ENCODE measurements at regions not wholly inside any gene's neighbourhood (a gene's known extent, or its start where the extent isn't known, plus 50 kb on each side); places are given as distances from the start of the nearest gene placed in this dataset.

DNA sequence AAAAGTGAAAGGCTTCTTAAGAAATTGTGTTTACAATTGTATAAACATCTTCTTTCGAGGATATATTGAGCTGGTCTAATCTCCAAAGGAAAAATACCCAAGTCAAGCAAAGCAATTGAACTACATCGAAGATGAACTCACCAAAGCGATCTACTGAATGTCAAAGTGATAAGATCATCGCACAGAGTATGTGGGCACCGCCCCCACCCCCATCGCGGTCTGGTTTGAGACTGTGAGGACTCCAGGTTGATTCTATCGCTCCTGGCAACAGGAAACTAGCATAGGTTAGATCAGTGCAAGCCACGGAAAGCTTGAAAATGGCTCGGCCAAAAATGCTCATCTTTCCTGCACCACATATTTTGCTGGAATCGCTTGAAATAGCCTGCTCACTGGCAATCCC is 133.2 kb upstream of the RPS6KA2 start:
- no peak for DNase-seq (ENCODE audit: low read depth)

DNA sequence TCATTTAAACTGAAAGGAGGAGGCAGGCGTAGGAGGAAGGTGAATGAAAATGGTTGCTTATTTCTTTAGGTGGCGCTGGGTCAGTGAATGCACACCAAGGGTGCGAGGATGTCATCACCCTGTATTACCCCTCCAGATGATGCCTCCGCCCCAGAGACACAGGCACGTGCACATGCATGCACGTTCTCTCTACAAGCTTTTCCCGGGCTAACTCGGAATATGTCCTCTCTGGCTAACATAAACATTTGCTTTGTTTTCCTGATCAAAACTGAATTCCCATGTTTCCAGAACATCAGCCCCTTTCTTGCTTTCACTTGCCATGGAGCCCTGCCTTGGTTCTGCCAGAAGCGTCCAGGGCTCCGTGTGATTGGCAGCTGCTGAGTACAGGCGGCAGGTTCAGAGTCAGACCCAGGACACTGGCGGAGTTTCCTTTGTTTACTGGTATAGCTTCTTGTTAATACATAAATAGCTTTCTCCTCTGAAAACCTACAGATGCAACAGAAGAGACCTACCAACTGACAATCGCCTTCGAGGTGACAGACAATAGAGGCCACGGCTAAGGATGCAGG is 131.2 kb upstream of the RPS6KA2 start:
- H3K36me3 ChIP-seq (ENCODE audit: control insufficient read depth, insufficient read depth, low read length), result no peaks in the 10 kb centered on the region
- no peak for FAIRE-seq
- H3K4me3 ChIP-seq (ENCODE audit: low read depth, low read length), result no peak overlapping the region
- no peak for DNase-seq (ENCODE audit: low read depth)
- TF ChIP-seq CTCF (IDR thresholded peaks at IDR 0.05; ENCODE audit: insufficient read depth, low read length, severe bottlenecking), result no peak
- no peaks in the 10 kb centered on the region for H3K27me3 ChIP-seq (ENCODE audit: control insufficient read depth, insufficient read depth, low read length)

More for the DNA sequence above, 133.2 kb upstream of the RPS6KA2 start:
- FAIRE-seq, result no peak
- Histone ChIP-seq H3K36me3 (ENCODE audit: control insufficient read depth, insufficient read depth, low read length) (no peaks in the 10 kb centered on the region), H3K27me3 (ENCODE audit: control insufficient read depth, insufficient read depth, low read length) (no peaks in the 10 kb centered on the region), H3K4me3 (ENCODE audit: low read depth, low read length) (no peak overlapping the region)
- no peak for TF ChIP-seq CTCF (IDR thresholded peaks at IDR 0.05; ENCODE audit: insufficient read depth, low read length, severe bottlenecking)

DNA sequence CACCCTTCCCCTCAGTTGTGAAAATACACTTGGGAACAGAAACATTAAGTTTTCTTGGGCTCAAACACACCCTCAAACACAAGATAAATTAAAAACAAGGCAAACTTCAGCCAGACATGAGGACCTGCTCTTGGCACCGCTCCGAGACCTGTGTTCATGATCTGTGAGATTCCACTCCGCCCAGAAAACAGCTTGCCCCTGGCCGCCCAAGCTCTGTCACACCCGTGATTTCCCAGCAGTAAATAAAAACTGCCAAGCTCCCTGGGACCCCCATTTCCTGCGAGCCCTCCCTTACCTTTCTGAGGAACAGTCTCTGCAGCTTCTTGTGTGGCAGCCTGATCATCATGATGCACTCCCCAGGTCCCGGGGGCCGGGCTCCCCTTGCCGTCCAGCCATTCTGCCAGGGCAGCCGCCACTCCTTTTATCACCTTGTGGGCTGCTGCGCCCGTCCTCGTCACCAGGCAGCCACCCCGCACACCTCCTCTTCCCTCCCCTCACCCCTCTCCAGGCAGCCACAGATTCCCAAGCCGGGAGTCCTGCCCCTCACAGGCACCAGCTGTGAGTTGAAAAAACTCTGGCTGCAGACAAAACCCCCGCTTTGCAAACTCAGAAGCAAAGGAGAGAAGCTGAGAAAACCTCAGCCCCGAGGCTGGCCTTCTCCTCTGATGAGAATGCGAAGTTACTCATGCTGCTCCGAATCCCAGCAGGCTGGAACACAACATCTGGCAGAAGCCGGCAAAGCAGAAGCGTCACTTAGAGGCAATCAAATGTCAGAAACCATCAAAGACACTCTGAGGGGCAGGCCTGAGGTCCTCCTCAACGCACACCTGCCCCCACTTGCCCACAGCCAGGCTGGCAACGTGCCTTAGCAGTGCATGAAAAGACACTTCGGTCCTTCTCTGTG is 130.4 kb upstream of the RPS6KA2 start:
- no peak overlapping the region for H3K4me3 ChIP-seq (ENCODE audit: low read depth, low read length)
- peak; percentile 71 for DNase-seq (ENCODE audit: low read depth)
- no peaks in the 10 kb centered on the region for H3K36me3 ChIP-seq (ENCODE audit: control insufficient read depth, insufficient read depth, low read length)
- FAIRE-seq, result no peak
- no peaks in the 10 kb centered on the region for H3K27me3 ChIP-seq (ENCODE audit: control insufficient read depth, insufficient read depth, low read length)
- TF ChIP-seq CTCF (IDR thresholded peaks at IDR 0.05; ENCODE audit: insufficient read depth, low read length, severe bottlenecking), result no peak

DNA sequence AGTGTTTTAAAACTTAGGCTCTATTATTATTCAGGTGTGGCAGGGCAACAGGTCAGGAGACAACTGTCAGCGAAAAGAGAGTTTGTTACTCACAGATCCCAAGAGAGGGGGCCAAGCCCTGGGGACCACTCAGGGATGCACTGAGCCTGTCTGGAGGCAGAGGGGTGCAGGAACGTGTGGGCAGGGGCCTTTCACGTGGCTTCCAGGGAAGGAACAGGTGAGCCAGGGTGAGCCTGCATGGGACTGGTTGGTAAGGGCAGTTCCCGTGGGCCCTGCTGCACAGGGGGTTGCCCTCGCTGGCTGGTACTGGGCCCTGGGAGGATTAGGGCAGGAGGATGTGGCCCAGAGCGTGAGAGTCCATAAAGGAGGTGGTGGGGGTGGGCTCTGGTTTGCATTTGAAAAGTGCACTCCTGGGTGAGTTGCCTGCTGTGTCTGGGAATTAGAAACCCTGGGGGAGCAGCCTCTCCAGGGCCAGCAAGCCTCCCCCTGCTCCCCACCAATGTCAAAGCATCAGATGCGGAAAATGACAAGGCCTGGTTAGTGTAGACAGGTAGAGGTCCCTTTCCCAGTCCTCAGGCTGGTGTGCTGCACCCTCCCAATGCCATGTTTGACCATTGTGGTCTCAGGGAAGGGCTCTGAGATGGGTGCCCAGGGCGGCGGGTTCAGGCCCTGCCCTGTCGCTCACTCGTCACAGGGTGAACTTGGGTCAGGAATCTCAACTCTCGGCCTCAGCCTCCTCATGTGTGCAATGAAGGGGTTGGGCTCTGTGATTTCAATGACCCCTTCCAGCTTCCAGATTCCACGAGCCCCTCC is 127.4 kb upstream of the RPS6KA2 start:
- H3K27me3 ChIP-seq (ENCODE audit: control insufficient read depth, insufficient read depth, low read length), result no peaks in the 10 kb centered on the region
- no peak for TF ChIP-seq CTCF (IDR thresholded peaks at IDR 0.05; ENCODE audit: insufficient read depth, low read length, severe bottlenecking)
- FAIRE-seq (no peak), DNase-seq (ENCODE audit: low read depth) (no peak)
- no peak overlapping the region for H3K4me3 ChIP-seq (ENCODE audit: low read depth, low read length)
- H3K36me3 ChIP-seq (ENCODE audit: control insufficient read depth, insufficient read depth, low read length), result no peaks in the 10 kb centered on the region

- Histone ChIP-seq H3K4me3 (ENCODE audit: low read depth, low read length) (no peak overlapping the region), H3K27me3 (ENCODE audit: control insufficient read depth, insufficient read depth, low read length) (no peaks in the 10 kb centered on the region), H3K36me3 (ENCODE audit: control insufficient read depth, insufficient read depth, low read length) (no peaks in the 10 kb centered on the region)
- FAIRE-seq (no peak), DNase-seq (ENCODE audit: low read depth) (no peak)
- TF ChIP-seq CTCF (IDR thresholded peaks at IDR 0.05; ENCODE audit: insufficient read depth, low read length, severe bottlenecking), result no peak
Observed at GRCh38 chr6:166752928-166753721, 126.1 kb upstream of the RPS6KA2 start.
